T-helper 1 cell treated with Interleukin-12 subunit alpha and Interleukin-12 subunit beta and Interleukin-4 antibody, amounts not matched to agents 30 μg/mL and 1 μg/mL, for 36 hours (primary cell): ENCODE measurements at regions not wholly inside any gene's neighbourhood (a gene's known extent, or its start where the extent isn't known, plus 50 kb on each side); places are given as distances from the start of the nearest gene placed in this dataset.

Source experiments
- H3K27ac Mint-ChIP-seq: one replicate; pipeline ENCODE4 v1.8.0; 2021; ENCODE audit warnings: mild to moderate bottlenecking, mixed read lengths
- H3K27me3 Mint-ChIP-seq: one replicate; pipeline ENCODE4 v1.8.0; 2021; ENCODE audit warnings: low read depth, mixed read lengths
- H3K36me3 Mint-ChIP-seq: one replicate; pipeline ENCODE4 v1.8.0; 2021; ENCODE audit warnings: low read depth, mixed read lengths
- H3K4me1 Mint-ChIP-seq: one replicate; pipeline ENCODE4 v1.8.0; 2021; ENCODE audit warnings: low read depth, mixed read lengths
- H3K4me3 Mint-ChIP-seq: one replicate; pipeline ENCODE4 v1.8.0; 2021; ENCODE audit warnings: mild to moderate bottlenecking, moderate library complexity, mixed read lengths
- H3K9me3 Mint-ChIP-seq: one replicate; pipeline ENCODE4 v1.8.0; 2021; ENCODE audit warnings: mixed read lengths

- Mint-ChIP-seq H3K9me3 (peaks cover 7% of the 10 kb centered on the region), H3K27me3 (no peaks in the 10 kb centered on the region), H3K4me1 (peaks cover 62% of the 10 kb centered on the region), H3K27ac (peak overlapping the region; percentile 95), H3K4me3 (peak overlapping the region; percentile 81), H3K36me3 (peaks cover 35% of the 10 kb centered on the region)
These were observed 50.2 kb upstream of the CDK1 start for GRCh38 chr10:60728056-60728455.

- Mint-ChIP-seq H3K9me3 (peaks cover 7% of the 10 kb centered on the region), H3K27ac (peak overlapping the region; percentile 66), H3K4me1 (peaks cover 64% of the 10 kb centered on the region), H3K36me3 (peaks cover 34% of the 10 kb centered on the region), H3K4me3 (peak overlapping the region; percentile 81), H3K27me3 (no peaks in the 10 kb centered on the region)
These were observed 52.0 kb upstream of the CDK1 start for GRCh38 chr10:60726257-60726656.

GRCh38 chr10:60722623-60723022 is 55.7 kb upstream of the CDK1 start:
- Mint-ChIP-seq H3K36me3 (peaks cover 49% of the 10 kb centered on the region), H3K9me3 (peaks cover 11% of the 10 kb centered on the region), H3K4me1 (peaks cover 53% of the 10 kb centered on the region), H3K27ac (no peak overlapping the region), H3K4me3 (no peak overlapping the region), H3K27me3 (no peaks in the 10 kb centered on the region)

- Mint-ChIP-seq H3K27me3 (no peaks in the 10 kb centered on the region), H3K9me3 (peaks cover 8% of the 10 kb centered on the region), H3K4me3 (no peak overlapping the region), H3K36me3 (peaks cover 47% of the 10 kb centered on the region), H3K27ac (no peak overlapping the region), H3K4me1 (peaks cover 42% of the 10 kb centered on the region)
These were observed 58.6 kb upstream of the CDK1 start for GRCh38 chr10:60719721-60720120.

- no peaks in the 10 kb centered on the region for H3K27me3 Mint-ChIP-seq
- H3K9me3 Mint-ChIP-seq = peaks cover 8% of the 10 kb centered on the region
- H3K27ac Mint-ChIP-seq = no peak overlapping the region
- no peak overlapping the region for H3K4me3 Mint-ChIP-seq
- H3K4me1 Mint-ChIP-seq = peaks cover 51% of the 10 kb centered on the region
- peaks cover 49% of the 10 kb centered on the region for H3K36me3 Mint-ChIP-seq
These were observed 59.4 kb upstream of the CDK1 start for GRCh38 chr10:60718886-60719285.

GRCh38 chr10:60717852-60718251 is 60.4 kb upstream of the CDK1 start:
- H3K9me3 Mint-ChIP-seq = peaks cover 8% of the 10 kb centered on the region
- no peak overlapping the region for H3K27ac Mint-ChIP-seq
- peaks cover 52% of the 10 kb centered on the region for H3K4me1 Mint-ChIP-seq
- no peaks in the 10 kb centered on the region for H3K27me3 Mint-ChIP-seq
- no peak overlapping the region for H3K4me3 Mint-ChIP-seq
- peaks cover 42% of the 10 kb centered on the region for H3K36me3 Mint-ChIP-seq

GRCh38 chr10:60714233-60714632 is 64.0 kb upstream of the CDK1 start:
- H3K4me1 Mint-ChIP-seq = peaks cover 54% of the 10 kb centered on the region
- no peaks in the 10 kb centered on the region for H3K27me3 Mint-ChIP-seq
- peak overlapping the region; percentile 80 for H3K27ac Mint-ChIP-seq
- H3K9me3 Mint-ChIP-seq = peaks cover 8% of the 10 kb centered on the region
- H3K36me3 Mint-ChIP-seq = peaks cover 40% of the 10 kb centered on the region
- H3K4me3 Mint-ChIP-seq = peak overlapping the region; percentile 57

GRCh38 chr10:60711496-60711895 is 66.8 kb upstream of the CDK1 start:
- Mint-ChIP-seq H3K36me3 (peaks cover 26% of the 10 kb centered on the region), H3K4me1 (peaks cover 52% of the 10 kb centered on the region), H3K9me3 (peaks cover 4% of the 10 kb centered on the region), H3K27me3 (no peaks in the 10 kb centered on the region), H3K4me3 (no peak overlapping the region), H3K27ac (no peak overlapping the region)

- H3K27me3 Mint-ChIP-seq = no peaks in the 10 kb centered on the region
- peak overlapping the region; percentile 34 for H3K27ac Mint-ChIP-seq
- peaks cover 55% of the 10 kb centered on the region for H3K4me1 Mint-ChIP-seq
- peaks cover 28% of the 10 kb centered on the region for H3K36me3 Mint-ChIP-seq
- peaks cover 4% of the 10 kb centered on the region for H3K9me3 Mint-ChIP-seq
- H3K4me3 Mint-ChIP-seq = no peak overlapping the region
These were observed 68.2 kb upstream of the CDK1 start for GRCh38 chr10:60710041-60710440.

- Mint-ChIP-seq H3K27ac (peak overlapping the region; percentile 80), H3K27me3 (no peaks in the 10 kb centered on the region), H3K4me3 (peak overlapping the region; percentile 18), H3K4me1 (peaks cover 55% of the 10 kb centered on the region), H3K36me3 (peaks cover 27% of the 10 kb centered on the region), H3K9me3 (peaks cover 2% of the 10 kb centered on the region)
These were observed 69.6 kb upstream of the CDK1 start for GRCh38 chr10:60708666-60709065.

GRCh38 chr10:60707841-60708240 is 70.4 kb upstream of the CDK1 start:
- Mint-ChIP-seq H3K36me3 (peaks cover 32% of the 10 kb centered on the region), H3K4me1 (peaks cover 55% of the 10 kb centered on the region), H3K4me3 (peak overlapping the region; percentile 50), H3K27ac (peak overlapping the region; percentile 80), H3K27me3 (no peaks in the 10 kb centered on the region), H3K9me3 (peaks cover 3% of the 10 kb centered on the region)

- Mint-ChIP-seq H3K4me1 (peaks cover 53% of the 10 kb centered on the region), H3K36me3 (peaks cover 37% of the 10 kb centered on the region), H3K4me3 (no peak overlapping the region), H3K9me3 (peaks cover 13% of the 10 kb centered on the region), H3K27ac (no peak overlapping the region), H3K27me3 (no peaks in the 10 kb centered on the region)
These were observed 72.1 kb upstream of the CDK1 start for GRCh38 chr10:60706146-60706545.

GRCh38 chr10:60705376-60705775 is 72.9 kb upstream of the CDK1 start:
- no peak overlapping the region for H3K4me3 Mint-ChIP-seq
- peaks cover 36% of the 10 kb centered on the region for H3K36me3 Mint-ChIP-seq
- no peaks in the 10 kb centered on the region for H3K27me3 Mint-ChIP-seq
- peaks cover 14% of the 10 kb centered on the region for H3K9me3 Mint-ChIP-seq
- no peak overlapping the region for H3K27ac Mint-ChIP-seq
- H3K4me1 Mint-ChIP-seq = peaks cover 50% of the 10 kb centered on the region

GRCh38 chr10:60704471-60704870 is 73.8 kb upstream of the CDK1 start:
- no peak overlapping the region for H3K4me3 Mint-ChIP-seq
- peaks cover 46% of the 10 kb centered on the region for H3K4me1 Mint-ChIP-seq
- peaks cover 14% of the 10 kb centered on the region for H3K9me3 Mint-ChIP-seq
- peaks cover 33% of the 10 kb centered on the region for H3K36me3 Mint-ChIP-seq
- H3K27me3 Mint-ChIP-seq = no peaks in the 10 kb centered on the region
- H3K27ac Mint-ChIP-seq = no peak overlapping the region

- peaks cover 41% of the 10 kb centered on the region for H3K4me1 Mint-ChIP-seq
- H3K27me3 Mint-ChIP-seq = no peaks in the 10 kb centered on the region
- H3K9me3 Mint-ChIP-seq = peaks cover 14% of the 10 kb centered on the region
- H3K4me3 Mint-ChIP-seq = peak overlapping the region; percentile 20
- H3K27ac Mint-ChIP-seq = peak overlapping the region; percentile 53
- peaks cover 36% of the 10 kb centered on the region for H3K36me3 Mint-ChIP-seq
These were observed 74.8 kb upstream of the CDK1 start for GRCh38 chr10:60703266-60704041.
